ENCODE measurements at regions not wholly inside any gene's neighbourhood (a gene's known extent, or its start where the extent isn't known, plus 50 kb on each side); places are given as distances from the start of the nearest gene placed in this dataset.

- no peaks in the 10 kb centered on the region for H3K36me3 ChIP-seq (ENCODE audit: low read depth)
- peaks cover 9% of the 10 kb centered on the region for H3K4me1 ChIP-seq (ENCODE audit: insufficient read depth)
- peaks cover 10% of the 10 kb centered on the region for H3F3A ChIP-seq (ENCODE audit: insufficient read depth)
- no peak for DNase-seq
- TF ChIP-seq EZH2 (IDR thresholded peaks at IDR 0.05; ENCODE audit: insufficient read depth, poor library complexity, severe bottlenecking) (no peak), EZH2phosphoT487 (IDR thresholded peaks at IDR 0.05; ENCODE audit: insufficient read depth, low read depth) (no peak)
- H3K27ac ChIP-seq, result no peak overlapping the region
- WGBS, 2 experiments (ENCODE audit: low coverage in 1 of 2, low lambda C conversion rate in 2 of 2, missing lambda C conversion rate in 2 of 2), result 73 to 84% methylated on average over 3 of the region's 3 CpGs
- H3K9me2 ChIP-seq (ENCODE audit: insufficient read depth), result no peaks in the 10 kb centered on the region
- H3K4me3 ChIP-seq, result no peak overlapping the region
- no peak overlapping the region for H3K4me2 ChIP-seq (ENCODE audit: unreplicated experiment)
- H4K20me1 ChIP-seq (ENCODE audit: insufficient read depth), result no peaks in the 10 kb centered on the region
- no peaks in the 10 kb centered on the region for H3K79me2 ChIP-seq (ENCODE audit: insufficient read depth)
- in situ Hi-C loops (cut with MboI), result loop anchor here (25.0 kb wide), 1 partner anchor 122 kb away; no protein-coding TSS in a partner anchor
- no peaks in the 10 kb centered on the region for H3K9me3 ChIP-seq (ENCODE audit: low read depth)
- no peak overlapping the region for H2AFZ ChIP-seq
- peaks cover 7% of the 10 kb centered on the region; the same call in 1 of the 2 replicates for H3K27me3 ChIP-seq (replicated peaks; ENCODE audit: insufficient read depth)
- no peak overlapping the region for H3K9ac ChIP-seq
These were observed 259.9 kb downstream of the ALDH8A1 start for GRCh38 chr6:134690048-134690447.

DNA sequence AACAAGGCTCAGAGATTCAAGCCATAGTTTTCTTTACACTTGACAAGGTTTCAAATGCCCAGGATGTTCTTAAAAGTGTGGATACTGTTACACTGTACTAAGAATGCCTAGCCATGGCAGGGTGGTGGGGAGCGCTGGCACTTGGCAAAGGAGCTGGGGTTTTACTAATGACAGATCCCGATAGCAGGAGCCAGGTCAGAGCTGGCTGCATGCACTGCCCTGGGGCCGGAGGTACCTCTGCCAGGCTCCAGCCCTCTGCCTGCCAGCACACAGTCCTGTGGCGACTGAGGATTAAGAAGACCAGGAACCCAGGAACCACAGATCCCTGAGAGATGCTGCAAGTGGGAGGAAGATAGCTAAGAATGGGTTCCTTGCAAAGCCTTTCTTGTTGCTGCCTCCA, 260.3 kb downstream of the ALDH8A1 start:
- no peak for TF ChIP-seq EZH2 (IDR thresholded peaks at IDR 0.05; ENCODE audit: insufficient read depth, poor library complexity, severe bottlenecking)
- no peak for TF ChIP-seq EZH2phosphoT487 (IDR thresholded peaks at IDR 0.05; ENCODE audit: insufficient read depth, low read depth)
- Histone ChIP-seq H3K79me2 (ENCODE audit: insufficient read depth) (no peaks in the 10 kb centered on the region), H3K27me3 (replicated peaks; ENCODE audit: insufficient read depth) (peaks cover 7% of the 10 kb centered on the region; the same call in 1 of the 2 replicates), H2AFZ (no peak overlapping the region), H3K9me2 (ENCODE audit: insufficient read depth) (no peaks in the 10 kb centered on the region), H3K4me2 (ENCODE audit: unreplicated experiment) (no peak overlapping the region), H3K4me3 (no peak overlapping the region), H3F3A (ENCODE audit: insufficient read depth) (peaks cover 12% of the 10 kb centered on the region), H3K27ac (no peak overlapping the region), H3K4me1 (ENCODE audit: insufficient read depth) (peaks cover 11% of the 10 kb centered on the region), H4K20me1 (ENCODE audit: insufficient read depth) (no peaks in the 10 kb centered on the region), H3K9ac (no peak overlapping the region), H3K9me3 (ENCODE audit: low read depth) (no peaks in the 10 kb centered on the region), H3K36me3 (ENCODE audit: low read depth) (no peaks in the 10 kb centered on the region)
- in situ Hi-C loops (cut with MboI), result loop anchor here (25.0 kb wide), 1 partner anchor 123 kb away; no protein-coding TSS in a partner anchor
- 70% methylated on average over 4 of the region's 4 CpGs for WGBS, 2 experiments (ENCODE audit: low coverage in 1 of 2, low lambda C conversion rate in 2 of 2, missing lambda C conversion rate in 2 of 2)
- no peak for DNase-seq

GRCh38 chr6:134689177-134689576, 260.7 kb downstream of the ALDH8A1 start:
- Histone ChIP-seq H3K9ac (no peak overlapping the region), H3K27ac (no peak overlapping the region), H3K4me2 (ENCODE audit: unreplicated experiment) (no peak overlapping the region), H3K4me3 (no peak overlapping the region), H3F3A (ENCODE audit: insufficient read depth) (peaks cover 15% of the 10 kb centered on the region), H3K79me2 (ENCODE audit: insufficient read depth) (no peaks in the 10 kb centered on the region), H3K4me1 (ENCODE audit: insufficient read depth) (peaks cover 16% of the 10 kb centered on the region), H3K9me3 (ENCODE audit: low read depth) (no peaks in the 10 kb centered on the region), H3K27me3 (replicated peaks; ENCODE audit: insufficient read depth) (peaks cover 7% of the 10 kb centered on the region; the same call in 1 of the 2 replicates), H3K36me3 (ENCODE audit: low read depth) (no peaks in the 10 kb centered on the region), H2AFZ (no peak overlapping the region), H4K20me1 (ENCODE audit: insufficient read depth) (no peaks in the 10 kb centered on the region), H3K9me2 (ENCODE audit: insufficient read depth) (no peaks in the 10 kb centered on the region)
- in situ Hi-C loops (cut with MboI), result loop anchor here (25.0 kb wide), 1 partner anchor 123 kb away; no protein-coding TSS in a partner anchor
- DNase-seq, result no peak
- 70 to 82% methylated on average over 4 of the region's 4 CpGs for WGBS, 2 experiments (ENCODE audit: low coverage in 1 of 2, low lambda C conversion rate in 2 of 2, missing lambda C conversion rate in 2 of 2)
- no peak for TF ChIP-seq EZH2 (IDR thresholded peaks at IDR 0.05; ENCODE audit: insufficient read depth, poor library complexity, severe bottlenecking)
- TF ChIP-seq EZH2phosphoT487 (IDR thresholded peaks at IDR 0.05; ENCODE audit: insufficient read depth, low read depth), result no peak

DNA sequence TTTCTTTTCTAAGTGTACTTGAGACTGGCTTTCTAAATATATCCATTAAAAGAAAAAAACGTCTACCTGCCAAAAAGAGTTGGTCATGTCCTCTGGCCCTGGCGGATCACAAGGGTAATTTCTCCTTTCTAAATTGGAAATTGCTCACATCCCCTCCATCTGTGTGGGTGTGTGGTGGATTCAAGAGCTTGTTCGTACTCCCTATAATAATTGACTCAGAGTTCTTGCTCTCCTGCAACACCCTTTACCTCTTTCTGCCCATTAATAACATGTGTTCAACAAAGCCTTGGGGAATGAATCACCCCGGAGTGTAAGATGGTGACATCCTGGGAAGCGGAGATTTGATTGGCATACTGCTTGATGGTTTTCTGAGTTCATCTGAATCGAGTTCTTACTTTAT, 263.8 kb downstream of the ALDH8A1 start:
- no peak overlapping the region for H3K27ac ChIP-seq
- peaks cover 24% of the 10 kb centered on the region for H3K4me1 ChIP-seq (ENCODE audit: insufficient read depth)
- in situ Hi-C loops (cut with MboI), result loop anchor here (25.0 kb wide), 1 partner anchor 126 kb away; no protein-coding TSS in a partner anchor
- no peaks in the 10 kb centered on the region for H3K79me2 ChIP-seq (ENCODE audit: insufficient read depth)
- H3K27me3 ChIP-seq (replicated peaks; ENCODE audit: insufficient read depth), result peaks cover 7% of the 10 kb centered on the region; the same call in 1 of the 2 replicates
- H2AFZ ChIP-seq, result no peak overlapping the region
- no peaks in the 10 kb centered on the region for H3K36me3 ChIP-seq (ENCODE audit: low read depth)
- TF ChIP-seq EZH2phosphoT487 (IDR thresholded peaks at IDR 0.05; ENCODE audit: insufficient read depth, low read depth) (no peak), EZH2 (IDR thresholded peaks at IDR 0.05; ENCODE audit: insufficient read depth, poor library complexity, severe bottlenecking) (no peak)
- no peaks in the 10 kb centered on the region for H4K20me1 ChIP-seq (ENCODE audit: insufficient read depth)
- H3F3A ChIP-seq (ENCODE audit: insufficient read depth), result peaks cover 22% of the 10 kb centered on the region
- WGBS, 2 experiments (ENCODE audit: low coverage in 1 of 2, low lambda C conversion rate in 2 of 2, missing lambda C conversion rate in 2 of 2), result 17 to 22% methylated on average over 6 of the region's 6 CpGs
- H3K4me2 ChIP-seq (ENCODE audit: unreplicated experiment), result peak overlapping the region; percentile 37
- H3K9me3 ChIP-seq (ENCODE audit: low read depth), result no peaks in the 10 kb centered on the region
- peak overlapping the region; percentile 22; the same call in 1 of the 2 replicates for H3K4me3 ChIP-seq
- no peak overlapping the region for H3K9ac ChIP-seq
- H3K9me2 ChIP-seq (ENCODE audit: insufficient read depth), result no peaks in the 10 kb centered on the region
- DNase-seq, result peak; percentile 77
